ENCODE measurements at regions not wholly inside any gene's neighbourhood (a gene's known extent, or its start where the extent isn't known, plus 50 kb on each side); places are given as distances from the start of the nearest gene placed in this dataset.

GRCh38 chr11:80388130-80388529 lies 947.3 kb upstream of the TENM4 start:
- intact Hi-C loops (cut with micrococcal nuclease) = no loop called here
- no peaks in the 10 kb centered on the region for H3K79me1 ChIP-seq (ENCODE audit: low read depth in 1 of 2, low read length in 2 of 2)
- H2BK120ac ChIP-seq (ENCODE audit: low read depth, low read length) = no peak overlapping the region
- H3K4ac ChIP-seq (ENCODE audit: low read depth, low read length) = no peak overlapping the region
- no peak overlapping the region for H3K23ac ChIP-seq (ENCODE audit: low read depth, low read length)
- H2BK20ac ChIP-seq (ENCODE audit: low read depth, low read length) = no peak overlapping the region
- H4K20me1 ChIP-seq (ENCODE audit: insufficient read depth, low read length) = no peaks in the 10 kb centered on the region
- no peak overlapping the region for H2AK9ac ChIP-seq (replicated peaks; ENCODE audit: low read depth, low read length, poor library complexity)
- ChIA-PET CTCF (no interaction called here), POLR2A (ENCODE audit: unreplicated experiment) (no interaction called here)
- H2AFZ ChIP-seq (replicated peaks; ENCODE audit: low read length, poor library complexity) = no peak overlapping the region
- no peak for DNase-seq
- no peak overlapping the region for H3K18ac ChIP-seq (ENCODE audit: low read depth, low read length)
- 60% methylated on average over 1 of the region's 1 CpG; no CpG with 5 or more reads in 1 of the 2 experiments for WGBS, 2 experiments (ENCODE audit: extremely low coverage in 2 of 2, insufficient read length in 1 of 2)
- H3K27ac ChIP-seq (ENCODE audit: insufficient read depth, low read length) = no peak overlapping the region
- H3K4me3 ChIP-seq (ENCODE audit: insufficient read depth, low read depth, low read length) = no peak overlapping the region
- no peak overlapping the region for H3K9ac ChIP-seq (ENCODE audit: low read depth, low read length)
- H2AK5ac ChIP-seq (ENCODE audit: low read depth, low read length) = no peak overlapping the region
- H4K5ac ChIP-seq (ENCODE audit: low read depth, low read length) = no peak overlapping the region
- no peak overlapping the region for H3K14ac ChIP-seq (replicated peaks; ENCODE audit: low read depth, low read length)
- H3K9me3 ChIP-seq (ENCODE audit: control insufficient read depth, insufficient read depth, low read length) = no peaks in the 10 kb centered on the region
- H3K9me1 ChIP-seq (ENCODE audit: insufficient read depth, low read length) = no peaks in the 10 kb centered on the region
- dilution Hi-C loops (cut with HindIII; ENCODE audit: low sequenced_read_pairs, unreplicated experiment) = no loop called here
- no peak for ATAC-seq (ENCODE audit: low read depth)
- H3K4me1 ChIP-seq (ENCODE audit: control insufficient read depth, insufficient read depth, low read length) = no peaks in the 10 kb centered on the region
- no peak overlapping the region for H3K56ac ChIP-seq (ENCODE audit: extremely low read depth, insufficient read depth, low read length)
- BruUV-seq (replicated peaks) = no TSS peak
- H3K36me3 ChIP-seq (ENCODE audit: control insufficient read depth, insufficient read depth, low read length) = no peaks in the 10 kb centered on the region
- no peak overlapping the region for H4K91ac ChIP-seq (ENCODE audit: insufficient read depth, low read depth, low read length)
- H4K8ac ChIP-seq (ENCODE audit: low read depth in 2 of 2, low read length in 2 of 2) = no peak overlapping the region
- no peak overlapping the region for H2BK5ac ChIP-seq (ENCODE audit: low read depth, low read length, poor library complexity, severe bottlenecking)
- no peak overlapping the region for H2BK15ac ChIP-seq (ENCODE audit: low read depth, low read length)
- TF ChIP-seq MAFK (IDR thresholded peaks at IDR 0.05; ENCODE audit: low read depth, low read length) = no peak
- TF ChIP-seq RCOR1 (IDR thresholded peaks at IDR 0.05; ENCODE audit: insufficient replicate concordance, low read length) = no peak
- TF ChIP-seq NFE2L2 (IDR thresholded peaks at IDR 0.05; ENCODE audit: low read depth, low read length) = no peak
- in situ Hi-C loops (cut with MboI; ENCODE audit: low sequenced_read_pairs) = no loop called here
- H3K4me2 ChIP-seq (ENCODE audit: low read depth, low read length) = no peak overlapping the region
- no peaks in the 10 kb centered on the region for H3K27me3 ChIP-seq (ENCODE audit: control insufficient read depth, insufficient read depth, low read length)
